ENCODE measurements at regions not wholly inside any gene's neighbourhood (a gene's known extent, or its start where the extent isn't known, plus 50 kb on each side); places are given as distances from the start of the nearest gene placed in this dataset.

GRCh38 chr9:13644675-13645074, 365.2 kb upstream of the MPDZ start:
- H3K9me3 ChIP-seq (ENCODE audit: control insufficient read depth, insufficient read depth, low read depth, low read length): no peaks in the 10 kb centered on the region
- POLR2A ChIA-PET: no interaction called here
- no peaks in the 10 kb centered on the region for H3K4me1 ChIP-seq (ENCODE audit: control insufficient read depth, insufficient read depth, low read length)
- no peak overlapping the region for H3K27ac ChIP-seq (ENCODE audit: extremely low read depth, low read depth, low read length)
- H3K36me3 ChIP-seq (ENCODE audit: control insufficient read depth in 2 of 2, insufficient read depth in 1 of 2, low read length in 2 of 2): no peaks in the 10 kb centered on the region
- TF ChIP-seq ZNF600 (tag by site-specific recombination; IDR thresholded peaks at IDR 0.05): no peak
- CTCF ChIA-PET: interaction anchor here (0.6 kb wide), 1 partner anchor 224 kb away, joined by 4 read pairs; no protein-coding TSS in a partner anchor
- H3K4me3 ChIP-seq (ENCODE audit: low read depth, low read length): no peak overlapping the region

- Histone ChIP-seq H3K9me3 (ENCODE audit: control insufficient read depth, insufficient read depth, low read depth, low read length) (no peaks in the 10 kb centered on the region), H3K27ac (ENCODE audit: extremely low read depth, low read depth, low read length) (no peak overlapping the region), H3K4me1 (ENCODE audit: control insufficient read depth, insufficient read depth, low read length) (no peaks in the 10 kb centered on the region), H3K4me3 (ENCODE audit: low read depth, low read length) (no peak overlapping the region), H3K36me3 (ENCODE audit: control insufficient read depth in 2 of 2, insufficient read depth in 1 of 2, low read length in 2 of 2) (no peaks in the 10 kb centered on the region)
- POLR2A ChIA-PET: no interaction called here
- CTCF ChIA-PET: no interaction called here
- no peak for TF ChIP-seq ZNF350 (tag by site-specific recombination; IDR thresholded peaks at IDR 0.05)
These were observed 363.2 kb upstream of the MPDZ start for GRCh38 chr9:13642646-13643045.

GRCh38 chr9:13629067-13629466, 349.6 kb upstream of the MPDZ start:
- CTCF ChIA-PET: no interaction called here
- TF ChIP-seq ZNF558 (tag by site-specific recombination; IDR thresholded peaks at IDR 0.05) (peak; percentile 96), MZF1 (tag by site-specific recombination; IDR thresholded peaks at IDR 0.05; ENCODE audit: borderline replicate concordance) (no peak), GLIS2 (tag by site-specific recombination; IDR thresholded peaks at IDR 0.05) (no peak), ZBTB26 (tag by site-specific recombination; optimal IDR thresholded peaks at IDR 0.05) (no peak)
- H3K9me3 ChIP-seq (ENCODE audit: control insufficient read depth, insufficient read depth, low read depth, low read length): no peaks in the 10 kb centered on the region
- H3K27ac ChIP-seq (ENCODE audit: extremely low read depth, low read depth, low read length): no peak overlapping the region
- no peak overlapping the region for H3K4me3 ChIP-seq (ENCODE audit: low read depth, low read length)
- H3K4me1 ChIP-seq (ENCODE audit: control insufficient read depth, insufficient read depth, low read length): no peaks in the 10 kb centered on the region
- no peaks in the 10 kb centered on the region for H3K36me3 ChIP-seq (ENCODE audit: control insufficient read depth in 2 of 2, insufficient read depth in 1 of 2, low read length in 2 of 2)
- POLR2A ChIA-PET: no interaction called here

- Histone ChIP-seq H3K9me3 (ENCODE audit: control insufficient read depth, insufficient read depth, low read depth, low read length) (no peaks in the 10 kb centered on the region), H3K4me1 (ENCODE audit: control insufficient read depth, insufficient read depth, low read length) (no peaks in the 10 kb centered on the region), H3K36me3 (ENCODE audit: control insufficient read depth in 2 of 2, insufficient read depth in 1 of 2, low read length in 2 of 2) (no peaks in the 10 kb centered on the region), H3K27ac (ENCODE audit: extremely low read depth, low read depth, low read length) (no peak overlapping the region), H3K4me3 (ENCODE audit: low read depth, low read length) (no peak overlapping the region)
- ChIA-PET CTCF (interaction anchor here (0.6 kb wide), 1 partner anchor 443 kb away, joined by 5 read pairs; no protein-coding TSS in a partner anchor), POLR2A (no interaction called here)
- TF ChIP-seq ZBTB44 (tag by site-specific recombination; IDR thresholded peaks at IDR 0.05) (no peak), KLF8 (tag by site-specific recombination; IDR thresholded peaks at IDR 0.05) (no peak)
These were observed 349.0 kb upstream of the MPDZ start for GRCh38 chr9:13628526-13628925.

- TF ChIP-seq ZNF639 (tag by site-specific recombination; IDR thresholded peaks at IDR 0.05) (no peak), ZNF48 (tag by site-specific recombination; IDR thresholded peaks at IDR 0.05) (no peak)
- POLR2A ChIA-PET: no interaction called here
- Histone ChIP-seq H3K9me3 (ENCODE audit: control insufficient read depth, insufficient read depth, low read depth, low read length) (no peaks in the 10 kb centered on the region), H3K27ac (ENCODE audit: extremely low read depth, low read depth, low read length) (no peak overlapping the region), H3K4me1 (ENCODE audit: control insufficient read depth, insufficient read depth, low read length) (no peaks in the 10 kb centered on the region), H3K4me3 (ENCODE audit: low read depth, low read length) (no peak overlapping the region), H3K36me3 (ENCODE audit: control insufficient read depth in 2 of 2, insufficient read depth in 1 of 2, low read length in 2 of 2) (no peaks in the 10 kb centered on the region)
- CTCF ChIA-PET: interaction anchor here (0.5 kb wide), 1 partner anchor 138 kb away, joined by 4 read pairs; no protein-coding TSS in a partner anchor
These were observed 348.0 kb upstream of the MPDZ start for GRCh38 chr9:13627502-13627901.

Data from HEK293 (cell line).